ENCODE measurements at regions not wholly inside any gene's neighbourhood (a gene's known extent, or its start where the extent isn't known, plus 50 kb on each side); places are given as distances from the start of the nearest gene placed in this dataset.
A peak's percentile ranks its signal among the peaks of the same experiment; 100 is the strongest.

DNA sequence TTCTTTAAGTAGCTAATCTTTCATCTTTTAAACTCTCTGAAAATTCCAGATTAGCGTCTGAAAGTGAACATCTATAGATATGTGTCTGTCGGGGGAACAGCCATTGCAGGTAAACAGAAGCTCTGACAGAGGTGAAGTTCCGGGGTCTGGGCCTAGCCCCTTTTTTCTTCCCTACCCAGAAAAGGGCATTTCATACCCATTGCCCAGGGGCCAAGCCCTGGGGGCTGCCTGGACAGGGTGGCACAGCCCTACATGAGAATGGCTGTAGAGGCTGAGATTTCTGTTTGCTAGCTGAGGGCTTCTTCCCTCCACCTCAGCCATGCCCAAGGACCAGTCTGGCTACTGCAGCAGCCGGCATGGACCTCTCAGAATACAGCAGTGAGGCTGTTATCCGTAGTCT lies 327.0 kb upstream of the PLET1 start (continued):
- TF ChIP-seq, protein P1, sequence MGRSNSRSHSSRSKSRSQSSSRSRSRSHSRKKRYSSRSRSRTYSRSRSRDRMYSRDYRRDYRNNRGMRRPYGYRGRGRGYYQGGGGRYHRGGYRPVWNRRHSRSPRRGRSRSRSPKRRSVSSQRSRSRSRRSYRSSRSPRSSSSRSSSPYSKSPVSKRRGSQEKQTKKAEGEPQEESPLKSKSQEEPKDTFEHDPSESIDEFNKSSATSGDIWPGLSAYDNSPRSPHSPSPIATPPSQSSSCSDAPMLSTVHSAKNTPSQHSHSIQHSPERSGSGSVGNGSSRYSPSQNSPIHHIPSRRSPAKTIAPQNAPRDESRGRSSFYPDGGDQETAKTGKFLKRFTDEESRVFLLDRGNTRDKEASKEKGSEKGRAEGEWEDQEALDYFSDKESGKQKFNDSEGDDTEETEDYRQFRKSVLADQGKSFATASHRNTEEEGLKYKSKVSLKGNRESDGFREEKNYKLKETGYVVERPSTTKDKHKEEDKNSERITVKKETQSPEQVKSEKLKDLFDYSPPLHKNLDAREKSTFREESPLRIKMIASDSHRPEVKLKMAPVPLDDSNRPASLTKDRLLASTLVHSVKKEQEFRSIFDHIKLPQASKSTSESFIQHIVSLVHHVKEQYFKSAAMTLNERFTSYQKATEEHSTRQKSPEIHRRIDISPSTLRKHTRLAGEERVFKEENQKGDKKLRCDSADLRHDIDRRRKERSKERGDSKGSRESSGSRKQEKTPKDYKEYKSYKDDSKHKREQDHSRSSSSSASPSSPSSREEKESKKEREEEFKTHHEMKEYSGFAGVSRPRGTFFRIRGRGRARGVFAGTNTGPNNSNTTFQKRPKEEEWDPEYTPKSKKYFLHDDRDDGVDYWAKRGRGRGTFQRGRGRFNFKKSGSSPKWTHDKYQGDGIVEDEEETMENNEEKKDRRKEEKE (IDR thresholded peaks at IDR 0.05), result no peak
- TF ChIP-seq FOXP1 (IDR thresholded peaks at IDR 0.05) (no peak), FOXP1 (CRISPR knock-in tag; IDR thresholded peaks at IDR 0.05) (no peak), KDM3A (CRISPR knock-in tag; IDR thresholded peaks at IDR 0.05; ENCODE audit: low read depth) (no peak), ZNF616 (CRISPR knock-in tag; IDR thresholded peaks at IDR 0.05; ENCODE audit: low read depth) (no peak)
- TF ChIP-seq, protein P2, sequence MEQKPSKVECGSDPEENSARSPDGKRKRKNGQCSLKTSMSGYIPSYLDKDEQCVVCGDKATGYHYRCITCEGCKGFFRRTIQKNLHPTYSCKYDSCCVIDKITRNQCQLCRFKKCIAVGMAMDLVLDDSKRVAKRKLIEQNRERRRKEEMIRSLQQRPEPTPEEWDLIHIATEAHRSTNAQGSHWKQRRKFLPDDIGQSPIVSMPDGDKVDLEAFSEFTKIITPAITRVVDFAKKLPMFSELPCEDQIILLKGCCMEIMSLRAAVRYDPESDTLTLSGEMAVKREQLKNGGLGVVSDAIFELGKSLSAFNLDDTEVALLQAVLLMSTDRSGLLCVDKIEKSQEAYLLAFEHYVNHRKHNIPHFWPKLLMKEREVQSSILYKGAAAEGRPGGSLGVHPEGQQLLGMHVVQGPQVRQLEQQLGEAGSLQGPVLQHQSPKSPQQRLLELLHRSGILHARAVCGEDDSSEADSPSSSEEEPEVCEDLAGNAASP (CRISPR knock-in tag; IDR thresholded peaks at IDR 0.05; ENCODE audit: borderline replicate concordance), result no peak

DNA sequence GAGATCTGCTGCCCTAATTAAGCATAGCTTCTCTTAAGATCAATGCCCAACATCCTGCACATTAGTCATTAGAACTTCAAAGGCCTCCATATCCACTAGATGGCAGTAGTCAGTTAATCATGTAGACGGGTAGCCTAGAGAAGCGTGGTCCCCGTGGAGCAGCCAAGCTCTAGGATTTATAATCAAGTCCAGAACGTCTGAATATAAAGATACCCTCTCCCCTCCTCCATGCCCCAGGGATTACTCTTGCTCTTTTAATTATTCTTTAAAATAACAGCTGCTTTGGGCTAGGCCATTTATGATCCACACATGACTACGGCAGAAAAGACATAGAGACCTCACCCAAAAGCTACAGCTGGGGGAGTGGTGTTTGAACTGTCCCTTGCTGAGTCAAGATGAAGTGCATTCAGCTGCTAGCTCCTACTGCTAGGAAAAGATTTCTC lies 327.6 kb upstream of the PLET1 start:
- Histone ChIP-seq H3K4me3 (replicated peaks in 1 of 3; ENCODE audit: insufficient read depth in 1 of 3, low read depth in 2 of 3, low read length in 3 of 3) (no peak overlapping the region), H3K36me3 (replicated peaks in 1 of 2; ENCODE audit: control insufficient read depth in 1 of 2, insufficient read depth in 2 of 2, low read length in 2 of 2) (no peaks in the 10 kb centered on the region), H3K27me3 (ENCODE audit: control insufficient read depth in 1 of 2, insufficient read depth in 2 of 2, low read length in 2 of 2) (no peaks in the 10 kb centered on the region), H3K9ac (ENCODE audit: insufficient read depth, low read depth, low read length) (no peak overlapping the region), H3K79me2 (ENCODE audit: insufficient read depth, low read length) (no peaks in the 10 kb centered on the region), H3K9me3 (ENCODE audit: low read length) (no peaks in the 10 kb centered on the region), H3K4me2 (ENCODE audit: low read depth, low read length) (no peak overlapping the region), H3K27ac (ENCODE audit: extremely low read length, insufficient read depth, low read length) (no peak overlapping the region), H2AFZ (ENCODE audit: low read length) (no peak overlapping the region), H3K4me1 (ENCODE audit: insufficient read depth, low read length) (no peaks in the 10 kb centered on the region), H4K20me1 (ENCODE audit: insufficient read depth, low read length) (no peaks in the 10 kb centered on the region)
- ATAC-seq (peak; percentile 94), DNase-seq (ENCODE audit: low spot score) (peak; percentile 71), FAIRE-seq (peak; percentile 76)
- intact Hi-C loops (cut with micrococcal nuclease; ENCODE audit: unreplicated experiment) (no loop called here), in situ Hi-C loops (cut with HindIII; ENCODE audit: extremely low pct_ligation_motif_present, low pct_unique_long_range_greater_than_20kb) (loop anchor here (5.0 to 10.0 kb wide), 2 partner anchors 527 to 704 kb away; no protein-coding TSS in a partner anchor)
- no TSS peak for BruUV-seq (replicated peaks)
- ChIA-PET CTCF (ENCODE audit: low intra/inter-chr PET ratio, low total read pairs) (interaction anchor here (1.3 to 4.8 kb wide), 2 partner anchors 207 to 700 kb away, joined by 5 to 54 read pairs; no protein-coding TSS in a partner anchor), POLR2A (interaction anchor here (0.7 kb wide), 1 partner anchor 701 kb away, joined by 4 read pairs; no protein-coding TSS in a partner anchor)
- 12% methylated on average over 5 of the region's 5 CpGs for WGBS (ENCODE audit: low lambda C conversion rate)
- TF ChIP-seq, protein P3, sequence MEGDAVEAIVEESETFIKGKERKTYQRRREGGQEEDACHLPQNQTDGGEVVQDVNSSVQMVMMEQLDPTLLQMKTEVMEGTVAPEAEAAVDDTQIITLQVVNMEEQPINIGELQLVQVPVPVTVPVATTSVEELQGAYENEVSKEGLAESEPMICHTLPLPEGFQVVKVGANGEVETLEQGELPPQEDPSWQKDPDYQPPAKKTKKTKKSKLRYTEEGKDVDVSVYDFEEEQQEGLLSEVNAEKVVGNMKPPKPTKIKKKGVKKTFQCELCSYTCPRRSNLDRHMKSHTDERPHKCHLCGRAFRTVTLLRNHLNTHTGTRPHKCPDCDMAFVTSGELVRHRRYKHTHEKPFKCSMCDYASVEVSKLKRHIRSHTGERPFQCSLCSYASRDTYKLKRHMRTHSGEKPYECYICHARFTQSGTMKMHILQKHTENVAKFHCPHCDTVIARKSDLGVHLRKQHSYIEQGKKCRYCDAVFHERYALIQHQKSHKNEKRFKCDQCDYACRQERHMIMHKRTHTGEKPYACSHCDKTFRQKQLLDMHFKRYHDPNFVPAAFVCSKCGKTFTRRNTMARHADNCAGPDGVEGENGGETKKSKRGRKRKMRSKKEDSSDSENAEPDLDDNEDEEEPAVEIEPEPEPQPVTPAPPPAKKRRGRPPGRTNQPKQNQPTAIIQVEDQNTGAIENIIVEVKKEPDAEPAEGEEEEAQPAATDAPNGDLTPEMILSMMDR (CRISPR knock-in tag; IDR thresholded peaks at IDR 0.05), result peak; percentile 77
- TF ChIP-seq RAD21 (CRISPR knock-in tag; IDR thresholded peaks at IDR 0.05) (peak; percentile 71), POLR2AphosphoS5 (IDR thresholded peaks at IDR 0.05; ENCODE audit: low read depth, low read length) (no peak), SMC3 (IDR thresholded peaks at IDR 0.05; ENCODE audit: low read length) (peak; percentile 68), STAG1 (CRISPR knock-in tag; IDR thresholded peaks at IDR 0.05) (peak; percentile 74), SPEN (CRISPR knock-in tag; IDR thresholded peaks at IDR 0.05; ENCODE audit: low read depth) (no peak), BRCA1 (CRISPR knock-in tag; IDR thresholded peaks at IDR 0.05) (no peak)
- TF ChIP-seq, protein P4, sequence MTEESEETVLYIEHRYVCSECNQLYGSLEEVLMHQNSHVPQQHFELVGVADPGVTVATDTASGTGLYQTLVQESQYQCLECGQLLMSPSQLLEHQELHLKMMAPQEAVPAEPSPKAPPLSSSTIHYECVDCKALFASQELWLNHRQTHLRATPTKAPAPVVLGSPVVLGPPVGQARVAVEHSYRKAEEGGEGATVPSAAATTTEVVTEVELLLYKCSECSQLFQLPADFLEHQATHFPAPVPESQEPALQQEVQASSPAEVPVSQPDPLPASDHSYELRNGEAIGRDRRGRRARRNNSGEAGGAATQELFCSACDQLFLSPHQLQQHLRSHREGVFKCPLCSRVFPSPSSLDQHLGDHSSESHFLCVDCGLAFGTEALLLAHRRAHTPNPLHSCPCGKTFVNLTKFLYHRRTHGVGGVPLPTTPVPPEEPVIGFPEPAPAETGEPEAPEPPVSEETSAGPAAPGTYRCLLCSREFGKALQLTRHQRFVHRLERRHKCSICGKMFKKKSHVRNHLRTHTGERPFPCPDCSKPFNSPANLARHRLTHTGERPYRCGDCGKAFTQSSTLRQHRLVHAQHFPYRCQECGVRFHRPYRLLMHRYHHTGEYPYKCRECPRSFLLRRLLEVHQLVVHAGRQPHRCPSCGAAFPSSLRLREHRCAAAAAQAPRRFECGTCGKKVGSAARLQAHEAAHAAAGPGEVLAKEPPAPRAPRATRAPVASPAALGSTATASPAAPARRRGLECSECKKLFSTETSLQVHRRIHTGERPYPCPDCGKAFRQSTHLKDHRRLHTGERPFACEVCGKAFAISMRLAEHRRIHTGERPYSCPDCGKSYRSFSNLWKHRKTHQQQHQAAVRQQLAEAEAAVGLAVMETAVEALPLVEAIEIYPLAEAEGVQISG (CRISPR knock-in tag; IDR thresholded peaks at IDR 0.05), result peak; percentile 84

Measured in HepG2 (cell line).